Progenitor cell of endocrine pancreas (in vitro differentiated cells): ENCODE measurements at regions not wholly inside any gene's neighbourhood (a gene's known extent, or its start where the extent isn't known, plus 50 kb on each side); places are given as distances from the start of the nearest gene placed in this dataset.
A peak's percentile ranks its signal among the peaks of the same experiment; 100 is the strongest.

Experiments used
- DNase-seq: peaks from one replicate; pipeline ENCODE4 v3.0.0; 2021; ENCODE audit warnings: low spot score; ENCODE audit not compliant: unreplicated experiment
- H3K27ac Mint-ChIP-seq: 2 replicates; pipeline ENCODE4 v1.8.0; 2021; ENCODE audit warnings: mild to moderate bottlenecking, moderate library complexity, mixed read lengths
- H3K27me3 Mint-ChIP-seq: 2 replicates; pipeline ENCODE4 v1.8.0; 2021; ENCODE audit warnings: mixed read lengths
- H3K36me3 Mint-ChIP-seq: 2 replicates; pipeline ENCODE4 v1.8.0; 2022; ENCODE audit warnings: mixed read lengths; ENCODE audit not compliant: insufficient read depth
- H3K4me1 Mint-ChIP-seq: 2 replicates; pipeline ENCODE4 v1.8.0; 2021; ENCODE audit warnings: low read depth, mixed read lengths
- H3K4me3 Mint-ChIP-seq: 2 replicates; pipeline ENCODE4 v1.8.0; 2021; ENCODE audit warnings: low read depth, mild to moderate bottlenecking, moderate library complexity, mixed read lengths
- H3K9me3 Mint-ChIP-seq: 2 replicates; pipeline ENCODE4 v1.8.0; 2021; ENCODE audit warnings: low read depth, mixed read lengths
- TF ChIP-seq, protein P1 (sequence below): fragments of 200-600 bp; sonication (generic); IDR thresholded peaks from one replicate; pipeline ENCODE4 v1.5.0; 2021; ENCODE audit warnings: antibody characterized with exemption, mild to moderate bottlenecking; ENCODE audit not compliant: unreplicated experiment

DNA sequence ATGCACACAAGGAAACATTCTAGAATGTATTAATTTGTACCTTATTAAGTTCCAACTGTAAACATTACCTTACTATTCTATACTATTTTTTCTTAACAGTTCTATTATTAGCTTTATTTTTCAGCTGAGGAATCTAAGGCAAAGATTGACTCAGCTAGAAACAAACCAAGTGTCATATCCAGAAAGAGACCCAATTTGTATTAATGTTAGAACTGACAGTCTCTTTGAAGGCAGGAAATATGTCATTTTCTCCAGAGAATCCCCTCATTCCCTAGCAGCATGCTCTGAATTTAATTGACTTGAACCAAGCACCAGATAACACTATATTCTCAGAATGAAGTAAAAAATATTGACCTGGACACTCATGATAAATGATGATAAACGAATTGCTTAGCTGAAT, 81.4 kb upstream of the PLPPR5 start:
- no peak for DNase-seq
- Mint-ChIP-seq H3K27ac (no peak overlapping the region), H3K27me3 (peaks cover 3% of the 10 kb centered on the region), H3K9me3 (no peaks in the 10 kb centered on the region), H3K36me3 (no peaks in the 10 kb centered on the region), H3K4me3 (no peak overlapping the region), H3K4me1 (no peaks in the 10 kb centered on the region)
- TF ChIP-seq, protein P1, sequence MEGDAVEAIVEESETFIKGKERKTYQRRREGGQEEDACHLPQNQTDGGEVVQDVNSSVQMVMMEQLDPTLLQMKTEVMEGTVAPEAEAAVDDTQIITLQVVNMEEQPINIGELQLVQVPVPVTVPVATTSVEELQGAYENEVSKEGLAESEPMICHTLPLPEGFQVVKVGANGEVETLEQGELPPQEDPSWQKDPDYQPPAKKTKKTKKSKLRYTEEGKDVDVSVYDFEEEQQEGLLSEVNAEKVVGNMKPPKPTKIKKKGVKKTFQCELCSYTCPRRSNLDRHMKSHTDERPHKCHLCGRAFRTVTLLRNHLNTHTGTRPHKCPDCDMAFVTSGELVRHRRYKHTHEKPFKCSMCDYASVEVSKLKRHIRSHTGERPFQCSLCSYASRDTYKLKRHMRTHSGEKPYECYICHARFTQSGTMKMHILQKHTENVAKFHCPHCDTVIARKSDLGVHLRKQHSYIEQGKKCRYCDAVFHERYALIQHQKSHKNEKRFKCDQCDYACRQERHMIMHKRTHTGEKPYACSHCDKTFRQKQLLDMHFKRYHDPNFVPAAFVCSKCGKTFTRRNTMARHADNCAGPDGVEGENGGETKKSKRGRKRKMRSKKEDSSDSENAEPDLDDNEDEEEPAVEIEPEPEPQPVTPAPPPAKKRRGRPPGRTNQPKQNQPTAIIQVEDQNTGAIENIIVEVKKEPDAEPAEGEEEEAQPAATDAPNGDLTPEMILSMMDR = no peak

DNA sequence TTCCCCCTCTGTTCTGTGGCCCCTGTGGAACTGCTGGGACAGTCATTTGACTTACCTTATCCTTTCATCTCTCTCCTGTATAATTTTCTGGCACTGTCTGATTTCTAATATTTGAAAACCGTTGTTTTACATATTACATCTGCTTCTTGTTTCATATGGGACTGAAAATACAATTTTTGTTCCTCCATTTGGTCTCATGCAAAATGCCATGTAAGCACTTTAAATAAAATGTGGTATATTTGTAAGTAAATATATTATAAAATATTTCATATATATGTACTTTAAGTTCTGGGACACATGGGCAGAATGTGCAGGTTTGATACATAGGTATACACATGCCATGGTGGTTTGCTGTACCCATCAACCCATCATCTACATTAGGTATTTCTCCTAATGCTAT, 93.9 kb upstream of the PLPPR5 start:
- H3K27me3 Mint-ChIP-seq = no peaks in the 10 kb centered on the region
- H3K4me1 Mint-ChIP-seq = no peaks in the 10 kb centered on the region
- no peak for DNase-seq
- H3K27ac Mint-ChIP-seq = no peak overlapping the region
- H3K9me3 Mint-ChIP-seq = peaks cover 11% of the 10 kb centered on the region
- no peaks in the 10 kb centered on the region for H3K36me3 Mint-ChIP-seq
- H3K4me3 Mint-ChIP-seq = no peak overlapping the region
- TF ChIP-seq, protein P1 = no peak

DNA sequence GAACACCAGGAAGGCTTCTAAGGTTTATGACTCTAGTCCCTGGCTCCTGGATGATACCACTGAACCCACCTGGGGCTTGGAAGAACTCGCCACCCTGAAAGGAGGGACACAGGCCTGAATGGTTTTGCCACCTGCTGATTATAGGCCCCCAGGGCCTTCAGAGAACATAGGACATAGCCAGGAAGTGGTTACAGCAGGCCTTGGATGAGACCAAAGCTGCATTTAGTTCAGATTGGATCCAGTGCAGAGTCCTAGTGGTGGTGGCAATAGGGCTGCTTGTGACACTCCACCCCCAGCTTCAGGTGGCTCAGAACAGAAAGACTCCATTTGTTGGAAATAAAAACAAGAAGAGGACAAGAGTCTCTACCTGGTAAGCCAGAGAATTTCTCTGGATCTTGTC, 101.6 kb upstream of the PLPPR5 start:
- DNase-seq = no peak
- peaks cover 4% of the 10 kb centered on the region for H3K4me1 Mint-ChIP-seq
- H3K27me3 Mint-ChIP-seq = no peaks in the 10 kb centered on the region
- no peak overlapping the region for H3K27ac Mint-ChIP-seq
- no peaks in the 10 kb centered on the region for H3K9me3 Mint-ChIP-seq
- no peaks in the 10 kb centered on the region for H3K36me3 Mint-ChIP-seq
- TF ChIP-seq, protein P1 = no peak
- H3K4me3 Mint-ChIP-seq = no peak overlapping the region

DNA sequence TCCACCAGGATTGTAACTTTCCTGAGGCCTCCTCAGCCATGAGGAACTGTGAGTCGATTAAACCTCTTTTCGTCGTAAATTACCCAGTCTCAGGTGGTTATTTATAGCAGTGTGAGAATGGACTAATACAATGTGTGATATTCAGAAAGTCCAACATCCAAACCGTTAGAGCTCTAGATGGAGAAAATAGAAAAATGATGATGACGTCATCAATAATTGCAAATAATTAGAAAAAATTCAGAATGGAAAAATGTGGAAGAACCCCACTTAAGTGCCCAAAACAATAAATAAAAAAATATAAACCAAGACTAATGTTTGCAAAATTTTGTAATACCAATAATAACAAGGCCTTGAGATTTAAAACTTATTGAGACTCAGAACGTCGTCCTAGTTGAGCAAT, 103.0 kb upstream of the PLPPR5 start:
- Mint-ChIP-seq H3K4me1 (peaks cover 4% of the 10 kb centered on the region), H3K27me3 (no peaks in the 10 kb centered on the region), H3K36me3 (no peaks in the 10 kb centered on the region), H3K9me3 (peaks cover 2% of the 10 kb centered on the region), H3K4me3 (no peak overlapping the region), H3K27ac (no peak overlapping the region)
- DNase-seq = no peak
- TF ChIP-seq, protein P1 = no peak

DNA sequence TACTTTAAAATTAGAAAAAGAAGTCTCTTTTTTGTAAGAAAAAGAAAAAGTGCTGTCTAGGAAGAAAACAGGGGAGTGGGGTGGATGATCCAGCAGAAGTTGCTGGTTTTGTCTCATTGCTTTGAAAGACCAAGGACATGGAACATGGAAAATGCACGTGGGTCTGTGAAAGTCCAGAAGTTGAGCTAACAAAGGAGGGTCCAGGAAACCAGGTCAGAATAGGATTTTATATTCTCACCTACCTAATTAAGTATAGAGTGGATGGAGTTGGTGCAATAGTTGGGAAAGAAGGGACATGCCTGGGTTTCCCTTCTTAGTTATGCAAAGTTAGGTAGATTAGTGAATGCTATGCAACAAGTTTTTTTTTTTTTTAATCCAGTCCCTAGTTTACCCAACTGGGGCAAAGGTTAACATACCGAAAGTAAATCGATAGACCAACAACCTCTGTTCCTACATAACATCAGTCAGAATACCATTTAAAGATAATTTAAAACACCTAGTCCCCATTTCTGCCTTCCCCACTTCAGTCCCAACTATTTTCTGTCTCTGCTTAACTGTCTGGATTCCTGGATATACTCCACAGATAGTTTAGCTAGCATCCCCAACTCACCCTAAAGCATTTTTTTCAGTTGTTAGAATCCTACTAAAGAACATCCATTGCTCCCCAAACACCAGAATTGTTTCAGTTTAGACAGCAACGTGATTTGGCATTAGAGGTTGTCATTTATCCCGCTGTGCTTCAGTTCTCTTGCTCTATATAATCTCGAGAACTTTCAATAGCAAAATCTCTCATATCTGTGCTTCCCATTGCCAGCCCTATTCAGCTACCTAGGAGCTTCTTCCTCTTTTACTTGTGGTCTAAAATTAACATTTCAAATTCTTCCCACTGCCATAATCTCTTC, 105.7 kb upstream of the PLPPR5 start:
- H3K9me3 Mint-ChIP-seq = peaks cover 4% of the 10 kb centered on the region
- TF ChIP-seq, protein P1 = no peak
- H3K27me3 Mint-ChIP-seq = no peaks in the 10 kb centered on the region
- DNase-seq = no peak
- H3K4me1 Mint-ChIP-seq = peaks cover 4% of the 10 kb centered on the region
- H3K27ac Mint-ChIP-seq = peak overlapping the region; percentile 38
- H3K4me3 Mint-ChIP-seq = no peak overlapping the region
- no peaks in the 10 kb centered on the region for H3K36me3 Mint-ChIP-seq
